NOMO-1 (cell line): ENCODE measurements at regions not wholly inside any gene's neighbourhood (a gene's known extent, or its start where the extent isn't known, plus 50 kb on each side); places are given as distances from the start of the nearest gene placed in this dataset.

ENCODE experiments used
- DNase-seq, 2 experiments: peaks; one replicate each; lab custom pipeline; 2025; ENCODE audit not compliant: unreplicated experiment in 2 of 2; lab: John Stamatoyannopoulos, UW

GRCh38 chr2:235165136-235165535, 213.3 kb downstream of the SH3BP4 start:
- DNase-seq, result no peak

GRCh38 chr2:235165631-235166030, 213.8 kb downstream of the SH3BP4 start:
- no peak for DNase-seq

GRCh38 chr2:235168174-235168979, 216.6 kb downstream of the SH3BP4 start:
- no peak for DNase-seq

GRCh38 chr2:235170016-235170415, 218.2 kb downstream of the SH3BP4 start:
- DNase-seq, result no peak

- DNase-seq, result no peak
Observed at GRCh38 chr2:235170536-235171521, 219.0 kb downstream of the SH3BP4 start.

GRCh38 chr2:235171550-235172031, 219.8 kb downstream of the SH3BP4 start:
- DNase-seq, result no peak

- DNase-seq, result no peak
Observed at GRCh38 chr2:235180642-235181041, 228.8 kb downstream of the SH3BP4 start.

GRCh38 chr2:235183786-235184185, 232.0 kb downstream of the SH3BP4 start:
- DNase-seq, result no peak

- DNase-seq, result no peak
Observed at GRCh38 chr2:235187806-235188205, 236.0 kb downstream of the SH3BP4 start.

GRCh38 chr2:235191486-235191885, 239.7 kb downstream of the SH3BP4 start:
- DNase-seq, result no peak

GRCh38 chr2:235191978-235192377, 240.2 kb downstream of the SH3BP4 start:
- DNase-seq, result no peak

GRCh38 chr2:235194351-235194750, 242.5 kb downstream of the SH3BP4 start:
- DNase-seq, result no peak

GRCh38 chr2:235194836-235195235, 243.0 kb downstream of the SH3BP4 start:
- DNase-seq, result no peak

GRCh38 chr2:235195921-235196320, 244.1 kb downstream of the SH3BP4 start:
- no peak for DNase-seq

GRCh38 chr2:235199128-235199527, 247.3 kb downstream of the SH3BP4 start:
- DNase-seq, result no peak

GRCh38 chr2:235200216-235200615, 248.4 kb downstream of the SH3BP4 start:
- DNase-seq, result no peak

GRCh38 chr2:235201756-235202155, 249.9 kb downstream of the SH3BP4 start:
- no peak for DNase-seq

GRCh38 chr2:235204948-235205347, 253.1 kb downstream of the SH3BP4 start:
- no peak for DNase-seq

GRCh38 chr2:235206399-235206798, 254.6 kb downstream of the SH3BP4 start:
- no peak for DNase-seq

- no peak for DNase-seq
Observed at GRCh38 chr2:235206980-235207579, 255.3 kb downstream of the SH3BP4 start.

GRCh38 chr2:235211056-235211455, 259.2 kb downstream of the SH3BP4 start:
- DNase-seq, result no peak
